ENCODE measurements at regions not wholly inside any gene's neighbourhood (a gene's known extent, or its start where the extent isn't known, plus 50 kb on each side); places are given as distances from the start of the nearest gene placed in this dataset.

GRCh38 chr2:105176429-105176828 lies 65.1 kb upstream of the GPR45 start:
- TF ChIP-seq CTCF (IDR thresholded peaks at IDR 0.05; ENCODE audit: low read length) (no peak), EZH2phosphoT487 (IDR thresholded peaks at IDR 0.05; ENCODE audit: low read length) (no peak)

Measured in MM.1S (cell line).